Esophagus squamous epithelium (tissue), 4 donors: ENCODE measurements at regions not wholly inside any gene's neighbourhood (a gene's known extent, or its start where the extent isn't known, plus 50 kb on each side); places are given as distances from the start of the nearest gene placed in this dataset.
"Not testable (repeated sequence)": the region's sequence is repeated elsewhere in the genome, so short reads cannot be mapped to it uniquely, and the experiment has no call there.

Source experiments
- POLR2A ChIP-seq, 4 donors: fragments of 450-650 bp; IDR thresholded peaks; one replicate each; pipeline ENCODE4 v1.6.1; 2017; ENCODE audit warnings: antibody characterized with exemption in 4 of 4, mild to moderate bottlenecking in 4 of 4, moderate library complexity in 3 of 4
- TF ChIP-seq, protein P1 (sequence below), 6 experiments: fragments of 450-650 bp in 4 of 6; fragments of 200-600 bp in 2 of 6; sonication (generic) in 2 of 6; IDR thresholded peaks; one replicate each; pipeline ENCODE4 v1.5.1; 2016 to 2019; ENCODE audit warnings: antibody characterized with exemption in 6 of 6, mild to moderate bottlenecking in 4 of 6, moderate library complexity in 4 of 6

DNA sequence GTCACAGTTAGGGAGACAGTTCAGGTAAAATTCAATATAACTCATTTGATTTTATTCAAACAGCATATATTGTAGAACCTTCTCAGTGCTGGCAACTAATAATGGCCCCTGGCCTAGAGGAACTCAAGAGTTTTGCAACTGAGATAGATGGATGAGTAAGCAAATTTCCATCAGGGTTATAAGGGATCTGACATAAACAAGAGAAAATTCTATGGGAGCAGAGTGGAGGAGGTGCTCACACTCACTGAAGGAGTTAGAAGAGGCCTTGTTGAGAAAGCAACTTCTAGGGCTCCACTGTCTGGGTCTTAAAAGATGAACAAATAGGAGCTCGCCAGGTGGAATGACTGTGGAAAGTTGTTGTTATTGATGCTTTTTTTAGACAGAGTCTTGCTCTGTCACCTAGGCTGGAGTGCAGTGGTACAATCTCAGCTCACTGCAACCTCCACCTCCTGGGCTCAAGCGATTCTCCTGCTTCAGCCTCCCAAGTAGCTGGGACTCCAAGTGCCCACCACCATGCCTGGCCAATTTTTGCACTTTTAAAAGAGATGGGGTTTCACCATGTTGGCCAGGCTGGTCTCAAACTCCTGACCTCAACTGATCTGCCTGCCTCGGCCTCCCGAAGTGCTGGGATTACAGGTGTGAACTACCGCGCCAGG lies 81.2 kb upstream of the EED start:
- TF ChIP-seq, protein P1, sequence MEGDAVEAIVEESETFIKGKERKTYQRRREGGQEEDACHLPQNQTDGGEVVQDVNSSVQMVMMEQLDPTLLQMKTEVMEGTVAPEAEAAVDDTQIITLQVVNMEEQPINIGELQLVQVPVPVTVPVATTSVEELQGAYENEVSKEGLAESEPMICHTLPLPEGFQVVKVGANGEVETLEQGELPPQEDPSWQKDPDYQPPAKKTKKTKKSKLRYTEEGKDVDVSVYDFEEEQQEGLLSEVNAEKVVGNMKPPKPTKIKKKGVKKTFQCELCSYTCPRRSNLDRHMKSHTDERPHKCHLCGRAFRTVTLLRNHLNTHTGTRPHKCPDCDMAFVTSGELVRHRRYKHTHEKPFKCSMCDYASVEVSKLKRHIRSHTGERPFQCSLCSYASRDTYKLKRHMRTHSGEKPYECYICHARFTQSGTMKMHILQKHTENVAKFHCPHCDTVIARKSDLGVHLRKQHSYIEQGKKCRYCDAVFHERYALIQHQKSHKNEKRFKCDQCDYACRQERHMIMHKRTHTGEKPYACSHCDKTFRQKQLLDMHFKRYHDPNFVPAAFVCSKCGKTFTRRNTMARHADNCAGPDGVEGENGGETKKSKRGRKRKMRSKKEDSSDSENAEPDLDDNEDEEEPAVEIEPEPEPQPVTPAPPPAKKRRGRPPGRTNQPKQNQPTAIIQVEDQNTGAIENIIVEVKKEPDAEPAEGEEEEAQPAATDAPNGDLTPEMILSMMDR (IDR thresholded peaks at IDR 0.05): not testable (repeated sequence)
- TF ChIP-seq POLR2A (IDR thresholded peaks at IDR 0.05): not testable (repeated sequence)
